ENCODE measurements at regions not wholly inside any gene's neighbourhood (a gene's known extent, or its start where the extent isn't known, plus 50 kb on each side); places are given as distances from the start of the nearest gene placed in this dataset.

DNA sequence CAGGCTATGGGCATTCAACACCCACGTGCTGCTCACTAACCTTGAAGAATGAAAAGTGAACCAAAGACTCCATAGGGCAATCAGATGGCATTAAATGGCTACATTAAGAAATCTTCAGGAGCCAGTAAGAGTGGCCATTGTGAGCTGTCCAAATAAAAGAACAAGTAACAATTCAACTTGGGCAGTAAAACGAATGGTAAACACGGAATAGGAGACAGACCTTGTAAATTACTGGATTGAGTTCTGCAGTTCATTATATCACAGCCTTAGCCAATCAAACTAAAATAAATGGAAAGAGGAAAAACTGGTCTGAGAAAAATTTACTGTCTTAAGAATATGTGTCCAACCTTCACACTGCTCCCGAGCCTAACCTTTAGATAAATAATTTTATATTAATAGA, 306.5 kb upstream of the ZNF521 start:
- ATAC-seq = no peak
- no peak for DNase-seq (ENCODE audit: low spot score)

DNA sequence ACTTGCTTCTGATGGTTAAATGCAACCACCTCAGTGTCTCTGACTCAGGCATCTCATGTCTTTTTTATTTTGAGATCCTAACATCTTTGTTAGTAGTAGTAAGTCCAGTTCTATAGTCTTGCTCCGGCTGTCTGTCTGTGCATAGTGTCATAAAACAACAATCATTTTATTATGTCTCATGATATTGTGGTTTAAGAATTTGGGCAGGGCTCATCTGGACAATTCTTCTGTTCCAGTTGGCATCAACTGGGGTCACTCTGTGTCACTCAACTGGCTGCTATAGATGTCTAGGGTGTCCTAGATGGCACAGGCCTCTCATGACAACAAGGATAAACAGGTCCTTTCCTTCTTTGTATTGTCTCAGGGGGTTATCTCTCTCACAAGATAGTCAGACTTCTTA, 299.6 kb upstream of the ZNF521 start:
- ATAC-seq (no peak), DNase-seq (ENCODE audit: low spot score) (no peak)

- no peak for ATAC-seq
Observed at GRCh38 chr18:25650201-25650941, 298.4 kb upstream of the ZNF521 start.

DNA sequence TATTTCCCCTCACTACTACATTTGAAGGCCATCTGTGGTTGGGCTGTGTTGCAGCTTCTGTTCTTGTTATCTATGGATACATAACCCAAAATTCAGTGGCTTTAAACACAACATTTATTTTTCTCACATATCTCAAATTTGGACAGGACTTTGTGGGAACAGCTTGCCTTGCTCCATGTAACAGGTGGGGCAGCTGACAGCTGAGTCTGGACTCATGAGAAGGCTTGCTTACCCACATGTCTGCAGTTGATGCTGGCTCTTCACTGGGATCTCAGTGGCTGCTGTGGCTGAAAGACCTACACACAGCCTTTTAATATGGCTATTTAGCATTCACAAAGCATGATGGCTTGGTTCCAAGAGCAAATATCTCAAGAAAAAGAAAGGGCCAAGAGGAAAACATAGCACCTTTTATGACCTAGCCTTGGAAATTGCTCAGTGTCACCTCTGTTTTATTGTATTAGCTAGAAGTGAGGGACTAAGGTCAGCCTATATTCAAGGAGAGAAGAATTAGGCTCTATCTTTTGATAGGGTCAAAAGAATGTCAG, 296.8 kb upstream of the ZNF521 start:
- ATAC-seq = no peak

More at GRCh38 chr18:25650201-25650941, 298.4 kb upstream of the ZNF521 start:
- DNase-seq (ENCODE audit: low spot score) = no peak

DNA sequence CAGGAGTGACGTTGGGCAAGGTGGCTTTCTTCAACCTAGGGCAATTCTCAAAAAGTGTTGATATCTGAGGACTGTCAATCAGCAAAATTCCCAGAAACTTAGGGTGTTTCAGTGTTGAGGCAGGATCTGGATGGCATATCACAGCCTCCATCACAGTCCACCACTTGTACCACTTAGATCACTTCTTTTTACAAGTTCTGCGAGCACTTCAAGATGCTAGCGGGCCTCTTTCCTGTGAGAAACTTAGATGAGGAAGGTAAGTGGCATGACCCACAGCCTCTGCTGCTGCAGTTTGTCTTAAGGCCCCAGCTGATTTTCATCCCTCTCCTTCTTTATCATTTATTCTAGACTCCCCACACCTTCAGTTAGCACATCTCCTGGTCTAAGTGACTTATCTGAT, 295.4 kb upstream of the ZNF521 start:
- no peak for ATAC-seq

More for the DNA sequence above, 296.8 kb upstream of the ZNF521 start:
- DNase-seq (ENCODE audit: low spot score) = no peak

DNA sequence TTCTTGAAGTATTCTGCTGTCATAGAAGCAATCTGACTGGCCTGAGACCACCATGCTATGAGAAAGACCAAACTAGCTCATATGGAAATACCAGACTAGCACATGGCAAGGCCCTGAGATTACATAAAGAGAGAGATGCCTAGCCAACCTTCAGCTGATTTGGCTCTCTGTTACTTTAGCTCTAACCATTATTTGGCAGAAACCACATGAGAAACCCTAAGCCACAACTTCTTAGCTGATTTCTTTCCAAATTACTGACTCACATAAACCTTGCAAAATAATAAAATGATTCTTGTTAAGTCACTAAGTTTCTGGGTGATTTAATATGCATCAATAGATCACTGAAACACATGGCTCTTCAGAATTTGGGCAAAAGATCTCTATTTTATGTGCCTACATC, 295.0 kb upstream of the ZNF521 start:
- ATAC-seq = no peak
- DNase-seq (ENCODE audit: low spot score) = no peak

More for the DNA sequence above, 295.4 kb upstream of the ZNF521 start:
- DNase-seq (ENCODE audit: low spot score) = no peak

DNA sequence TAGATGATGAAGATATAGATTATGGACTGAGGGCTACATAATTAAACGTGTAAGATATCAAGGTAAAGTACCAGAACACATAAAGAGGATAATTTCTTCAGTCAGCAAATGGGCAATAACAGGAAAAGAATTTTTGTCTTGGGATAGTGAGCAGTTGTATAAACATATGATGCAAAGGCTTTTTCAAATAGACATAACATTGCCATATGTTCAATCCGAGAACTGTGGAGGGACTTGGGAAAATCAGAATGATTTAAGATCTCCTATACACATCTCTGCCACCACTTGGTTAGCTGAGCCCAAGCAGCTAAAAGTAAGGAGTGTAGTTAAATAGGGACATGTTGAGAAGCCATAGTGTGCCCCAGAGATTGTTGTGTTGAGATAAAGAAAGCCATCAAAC, 287.6 kb upstream of the ZNF521 start:
- no peak for ATAC-seq
- no peak for DNase-seq (ENCODE audit: low spot score)

DNA sequence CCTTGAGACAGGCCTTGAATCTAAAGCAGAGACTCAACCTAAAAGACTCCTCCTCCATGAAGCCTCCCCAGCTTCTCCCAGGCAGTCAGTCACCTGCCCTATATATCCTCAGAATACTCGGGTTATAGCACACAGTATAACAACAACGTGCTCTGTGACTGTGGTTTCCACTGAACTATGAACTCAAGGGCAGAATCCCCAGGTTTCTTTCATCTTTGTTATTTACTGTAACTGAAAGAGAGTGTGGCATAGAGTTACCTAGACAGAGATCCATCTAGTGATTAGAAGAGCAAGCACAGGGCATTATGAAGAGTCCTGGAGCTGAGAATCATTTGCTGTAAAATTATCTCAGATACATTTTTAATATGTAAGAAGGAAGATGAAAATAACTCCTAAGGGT, 281.6 kb upstream of the ZNF521 start:
- no peak for DNase-seq (ENCODE audit: low spot score)
- ATAC-seq = no peak

GRCh38 chr18:25630682-25631081, 278.7 kb upstream of the ZNF521 start:
- no peak for ATAC-seq
- DNase-seq (ENCODE audit: low spot score) = no peak

GRCh38 chr18:25621682-25622081, 269.7 kb upstream of the ZNF521 start:
- ATAC-seq = no peak
- DNase-seq (ENCODE audit: low spot score) = no peak

DNA sequence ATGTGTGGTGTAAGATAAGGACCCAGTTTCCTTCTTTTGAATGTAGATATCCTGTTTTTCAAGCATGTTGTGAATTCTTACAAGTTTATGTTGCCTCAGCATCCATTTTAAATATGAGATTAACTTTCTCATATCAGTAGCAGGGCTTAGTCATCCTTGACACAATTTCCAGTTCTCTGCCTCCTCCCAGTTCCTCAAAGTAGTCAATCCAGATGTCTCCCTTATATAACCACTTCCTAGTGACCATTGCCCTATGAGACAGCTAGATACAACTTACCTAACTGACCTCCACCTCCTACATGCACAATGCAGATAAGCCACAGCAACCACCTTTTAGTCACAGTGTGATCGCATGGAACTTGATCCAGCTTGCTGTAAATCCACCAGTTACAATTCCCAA, 269.2 kb upstream of the ZNF521 start:
- no peak for ATAC-seq

GRCh38 chr18:25614168-25614567, 262.2 kb upstream of the ZNF521 start:
- DNase-seq (ENCODE audit: low spot score) = no peak
- no peak for ATAC-seq

More for the DNA sequence above, 269.2 kb upstream of the ZNF521 start:
- DNase-seq (ENCODE audit: low spot score) = no peak

GRCh38 chr18:25612466-25612865, 260.5 kb upstream of the ZNF521 start:
- DNase-seq (ENCODE audit: low spot score) (no peak), ATAC-seq (no peak)

DNA sequence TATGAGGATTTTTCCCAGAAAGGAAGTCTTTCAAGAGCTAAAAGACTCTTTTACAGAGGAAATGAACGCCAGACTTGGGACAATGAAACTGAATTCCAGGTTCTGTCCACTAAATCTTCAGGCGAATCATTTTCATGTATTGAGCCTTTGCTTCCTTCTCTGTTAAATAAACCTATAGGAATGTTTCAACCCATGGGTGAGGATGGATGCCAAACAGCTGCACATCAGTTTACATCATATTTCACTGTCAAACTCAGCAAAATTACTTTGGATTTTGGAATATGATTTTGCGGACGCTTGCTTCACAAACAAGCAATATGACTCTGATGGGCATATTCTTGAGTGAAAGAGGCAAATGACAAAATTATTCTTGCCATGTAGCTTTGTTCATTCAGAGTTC, 256.1 kb upstream of the ZNF521 start:
- no peak for ATAC-seq

GRCh38 chr18:25604894-25605597, 253.1 kb upstream of the ZNF521 start:
- DNase-seq (ENCODE audit: low spot score) (no peak), ATAC-seq (no peak)

More for the DNA sequence above, 256.1 kb upstream of the ZNF521 start:
- DNase-seq (ENCODE audit: low spot score) = no peak

DNA sequence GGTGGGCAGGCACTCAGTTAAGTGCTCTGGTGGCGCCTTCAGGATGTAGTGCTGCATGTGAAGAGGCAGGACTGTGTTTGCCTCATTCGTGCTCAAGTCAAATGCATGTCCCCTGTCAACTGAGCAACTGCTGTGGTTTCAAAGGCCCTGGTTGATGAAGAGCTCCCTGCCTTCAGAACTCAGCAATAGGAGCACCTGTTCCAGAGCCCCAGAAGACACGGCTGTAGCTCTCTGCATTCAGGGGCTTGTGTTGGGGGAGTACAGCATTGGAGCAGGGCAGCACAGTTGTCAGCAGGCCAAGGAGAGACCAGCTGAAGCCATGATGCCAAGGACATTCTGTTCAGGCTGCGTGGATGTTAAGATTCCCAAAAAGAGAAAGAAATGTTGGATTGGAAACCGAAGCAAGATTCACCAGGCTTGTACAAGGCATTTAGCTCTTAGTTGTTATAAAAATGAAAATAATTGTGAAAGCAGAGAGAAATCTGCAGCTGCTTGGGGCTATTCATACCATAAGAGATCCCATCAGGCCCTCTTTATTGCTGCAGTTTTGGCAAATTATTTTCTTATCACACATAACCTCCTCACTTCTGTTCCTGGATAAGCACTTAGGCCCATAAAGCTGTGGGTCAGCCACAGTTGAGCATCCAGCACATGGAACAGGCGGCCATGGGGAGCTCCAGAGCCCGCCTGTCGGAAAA, 252.4 kb upstream of the ZNF521 start:
- ATAC-seq (no peak), DNase-seq (ENCODE audit: low spot score) (no peak)

- ATAC-seq = no peak
- DNase-seq (ENCODE audit: low spot score) = no peak
Observed at GRCh38 chr18:25599443-25599842, 247.5 kb upstream of the ZNF521 start.

DNA sequence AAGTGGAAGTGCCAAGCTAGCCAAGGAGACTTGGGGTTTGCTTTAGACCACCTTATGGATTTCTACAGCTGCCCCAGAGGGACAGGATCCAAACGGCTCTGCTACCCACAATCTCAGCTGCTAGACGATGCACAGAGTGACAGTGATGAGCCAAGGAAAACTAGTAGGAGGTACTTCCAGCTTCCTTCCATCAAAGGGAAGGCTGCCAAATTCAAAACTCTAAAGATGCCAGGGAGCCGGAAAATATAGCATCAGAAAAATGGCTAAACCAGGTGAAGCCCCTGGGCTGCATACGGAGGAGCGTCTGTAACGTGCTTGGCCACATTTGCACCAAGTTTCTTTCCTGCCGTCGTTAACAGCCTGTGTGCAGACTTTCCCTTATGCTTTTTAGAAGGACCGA, 245.5 kb upstream of the ZNF521 start:
- DNase-seq (ENCODE audit: low spot score) (no peak), ATAC-seq (no peak)

DNA sequence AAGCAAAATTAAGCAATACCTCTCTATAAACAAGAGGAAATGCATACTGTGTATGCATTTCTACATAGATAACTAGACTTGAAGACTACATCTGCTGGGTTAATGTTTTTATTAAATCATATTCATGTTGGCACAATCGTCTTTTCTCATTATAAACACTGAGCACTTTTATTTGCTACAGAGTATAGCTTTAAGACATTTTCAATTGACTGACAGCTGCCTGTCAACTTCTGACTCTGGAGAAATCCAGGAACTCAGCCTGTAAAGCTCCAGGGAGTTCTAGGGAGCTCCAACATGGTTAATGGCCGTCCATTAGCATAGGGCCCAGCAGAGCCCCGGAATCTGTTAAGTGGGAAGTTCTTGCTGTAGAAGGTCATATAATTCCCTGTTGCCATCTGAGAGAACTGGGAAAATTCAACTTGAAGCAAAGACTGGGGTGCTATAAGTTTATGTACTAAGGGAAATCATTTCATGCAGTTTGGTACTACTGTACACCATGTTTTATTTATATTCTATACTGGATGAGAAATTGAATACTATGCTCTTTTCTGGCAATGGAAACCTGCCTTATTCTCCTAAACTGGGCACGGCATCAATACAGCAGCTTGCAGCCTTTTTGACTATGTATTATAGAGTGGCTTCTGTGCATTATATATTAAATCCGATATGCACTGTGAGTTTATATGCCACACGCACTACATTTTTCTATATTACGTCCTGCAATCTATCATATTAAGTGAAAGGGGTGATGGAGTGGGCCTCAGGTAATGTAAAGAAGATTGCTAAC, 243.5 kb upstream of the ZNF521 start:
- no peak for ATAC-seq
- no peak for DNase-seq (ENCODE audit: low spot score)

DNA sequence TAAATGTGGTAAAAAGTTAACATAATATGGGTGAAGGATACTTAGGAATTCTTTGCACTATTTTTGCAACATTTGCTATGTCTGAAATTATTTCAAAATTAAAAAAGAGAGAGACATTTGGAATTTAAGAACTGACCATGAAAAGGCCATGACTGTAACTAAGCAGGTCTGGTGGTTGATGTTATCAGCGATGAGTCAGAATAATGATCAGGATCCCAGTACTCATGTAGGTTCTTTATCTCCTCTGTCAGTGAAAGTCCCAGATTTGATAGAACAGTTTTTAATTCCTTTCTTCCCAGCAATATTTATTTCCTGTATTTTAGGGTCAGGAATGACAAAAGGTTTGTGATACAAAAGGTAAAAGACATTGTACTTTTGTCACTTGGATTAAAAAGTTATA, 242.4 kb upstream of the ZNF521 start:
- ATAC-seq = no peak
- DNase-seq (ENCODE audit: low spot score) = no peak
